Posterior cingulate gyrus (tissue), 11 donors: ENCODE measurements at regions not wholly inside any gene's neighbourhood (a gene's known extent, or its start where the extent isn't known, plus 50 kb on each side); places are given as distances from the start of the nearest gene placed in this dataset.
"Not testable (repeated sequence)": the region's sequence is repeated elsewhere in the genome, so short reads cannot be mapped to it uniquely, and the experiment has no call there.

Source experiments
- DNase-seq, 10 donors: peaks; one replicate each; pipeline versions ENCODE4 v3.0.0 to v3.0.0-alpha.2; 2020 to 2021; ENCODE audit warnings: mixed read lengths in 3 of 10
- intact Hi-C: fragments of 100-400 bp; cut with DNase I; formaldehyde crosslinking; loops from one replicate; pipeline ENCODE4 v1.15.1; 2023

DNA sequence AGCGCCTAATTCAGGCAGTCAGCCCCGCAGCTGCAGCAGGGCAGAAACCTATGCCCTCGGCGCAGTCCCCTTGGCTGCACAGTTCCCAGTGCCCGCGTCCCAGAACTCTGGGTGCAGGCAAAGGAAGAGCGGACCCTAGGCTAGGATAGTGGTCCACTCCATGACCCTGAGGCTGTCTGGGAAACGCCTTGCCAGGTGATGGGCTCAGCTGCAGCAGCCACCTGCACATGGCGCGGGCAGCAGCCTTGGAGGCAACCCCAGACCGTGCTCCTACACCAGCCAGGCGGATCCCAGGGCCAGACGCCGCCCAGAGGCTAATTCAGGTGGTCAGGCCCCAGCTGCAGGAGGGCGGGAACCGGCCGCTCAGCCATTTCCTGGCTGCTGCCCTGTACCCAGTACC, 83.0 kb downstream of the POTEC start:
- intact Hi-C loops: not testable (repeated sequence)
- peak in 1 of 10 donors; percentile 75 for DNase-seq

DNA sequence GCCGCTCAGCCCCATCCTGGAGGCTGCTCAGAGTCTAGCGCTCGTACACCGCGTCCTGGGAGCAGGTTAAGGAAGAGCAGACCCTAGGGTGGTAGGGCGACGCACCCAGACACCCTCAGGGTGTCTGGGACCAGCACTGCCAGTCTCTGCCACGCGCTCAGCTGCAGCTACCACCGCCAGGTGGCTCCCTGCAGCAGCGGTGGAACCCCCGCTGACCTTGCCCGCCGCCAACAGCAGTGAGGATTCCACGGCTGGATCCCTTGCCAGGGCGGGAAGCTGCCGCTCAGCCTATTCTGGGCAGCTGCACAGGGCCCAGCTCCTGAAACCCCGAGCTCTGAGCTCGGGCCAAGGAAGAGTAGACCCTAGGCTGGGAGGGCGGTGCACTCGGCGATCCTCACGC, 83.6 kb downstream of the POTEC start:
- intact Hi-C loops: not testable (repeated sequence)
- DNase-seq: peak in 1 of 10 donors; percentile 76

DNA sequence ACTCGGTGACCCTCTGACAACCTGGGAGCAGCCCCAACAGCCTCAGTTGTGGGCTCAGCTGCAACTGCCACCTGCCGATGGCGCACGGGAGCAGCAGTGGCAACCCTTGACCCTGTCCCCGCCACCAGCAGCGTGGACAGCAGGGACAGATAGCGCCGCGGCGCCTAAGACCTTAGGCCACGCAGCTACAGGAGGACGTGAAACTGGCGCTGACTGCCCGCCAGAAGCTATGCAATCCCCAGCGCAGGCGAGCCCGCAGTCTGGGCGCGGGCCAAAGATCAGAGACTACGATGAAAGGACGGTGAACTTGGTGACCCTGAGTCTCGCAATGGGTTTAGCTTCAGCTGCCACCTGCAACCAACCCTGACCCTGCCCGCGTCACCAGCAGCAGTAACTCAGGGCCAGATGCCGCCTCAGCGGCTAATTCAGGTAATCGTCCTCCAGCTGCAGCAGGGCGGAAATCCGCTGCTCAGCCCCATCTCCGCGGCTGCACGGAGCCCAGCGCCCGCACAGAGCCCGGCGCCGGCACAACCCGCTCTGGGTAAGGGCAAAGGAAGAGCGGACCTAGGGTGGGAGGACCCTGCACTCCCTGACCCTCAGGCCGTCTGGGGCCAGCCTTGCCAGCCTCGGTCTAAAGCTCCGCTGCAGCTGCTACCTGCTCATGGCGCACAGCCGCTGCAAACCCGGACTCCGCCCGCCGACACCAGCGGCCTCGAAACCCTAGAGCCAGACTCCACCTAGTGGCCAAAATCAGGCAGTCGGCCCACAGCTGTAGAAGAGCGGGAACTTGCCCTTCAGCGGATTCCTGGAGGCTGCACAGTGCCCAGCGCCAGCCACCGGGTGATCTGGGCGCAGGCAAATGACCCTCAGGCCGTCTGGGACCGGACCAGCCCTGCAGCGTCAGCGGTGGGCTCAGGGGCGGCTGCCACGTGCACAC, 85.1 kb downstream of the POTEC start:
- DNase-seq: peak; percentile 21 to 96 (median 64)
- intact Hi-C loops: not testable (repeated sequence)

DNA sequence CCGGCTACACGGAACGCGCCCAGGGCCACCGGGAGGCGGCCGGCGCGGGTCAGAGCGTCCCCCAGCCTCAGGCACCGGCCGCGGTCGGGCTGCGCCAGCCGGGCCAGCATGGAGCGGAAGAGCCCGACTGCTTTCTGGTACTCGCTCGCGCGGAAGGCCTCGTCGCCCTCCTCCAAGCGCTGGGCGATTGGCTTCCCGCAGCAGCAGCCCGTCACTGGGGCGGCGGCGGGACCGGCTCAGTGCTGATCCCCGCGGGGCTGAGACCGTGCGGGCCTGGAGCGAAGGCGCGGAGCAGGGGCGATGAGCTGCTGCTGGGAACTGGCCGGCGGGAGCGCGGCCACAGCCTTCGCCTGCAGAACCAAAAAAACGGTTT, 92.8 kb downstream of the POTEC start:
- intact Hi-C loops: not testable (repeated sequence)
- DNase-seq: peak in 7 of 10 donors; percentile 12 to 93 (median 46)

DNA sequence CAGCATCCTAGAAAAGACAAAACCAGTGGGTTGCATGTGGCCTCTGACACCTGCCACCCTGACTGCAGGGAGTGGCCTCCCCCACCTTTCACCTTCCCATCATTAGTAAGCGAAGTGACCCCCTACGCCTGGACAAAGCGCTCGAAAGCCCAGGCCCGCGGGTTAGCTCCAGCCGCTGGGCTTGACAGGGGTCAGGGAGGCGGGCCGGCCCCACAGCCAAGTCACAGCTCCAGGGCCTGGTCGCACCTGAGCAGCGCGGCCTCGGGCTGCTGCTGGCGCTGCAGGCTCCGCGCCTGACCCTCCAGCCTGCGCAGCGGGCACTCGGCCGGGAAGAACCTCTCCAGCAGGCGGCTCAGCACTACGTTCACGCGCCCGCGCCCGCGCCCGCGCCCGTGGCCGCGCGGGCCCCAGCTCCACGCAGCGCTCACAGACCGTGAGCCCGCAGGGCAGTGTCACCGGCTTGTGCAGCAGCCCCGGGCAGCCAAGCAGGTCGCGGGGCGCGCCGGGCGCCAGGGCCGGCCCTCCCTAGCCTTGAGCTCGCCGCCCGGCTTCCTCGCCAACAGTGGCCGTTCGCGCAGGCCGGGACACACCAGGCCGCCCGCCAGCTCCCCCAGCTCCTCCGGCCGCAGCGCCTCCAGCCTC, 93.3 kb downstream of the POTEC start:
- DNase-seq: peak in 8 of 10 donors; percentile 19 to 95 (median 46)
- intact Hi-C loops: not testable (repeated sequence)

DNA sequence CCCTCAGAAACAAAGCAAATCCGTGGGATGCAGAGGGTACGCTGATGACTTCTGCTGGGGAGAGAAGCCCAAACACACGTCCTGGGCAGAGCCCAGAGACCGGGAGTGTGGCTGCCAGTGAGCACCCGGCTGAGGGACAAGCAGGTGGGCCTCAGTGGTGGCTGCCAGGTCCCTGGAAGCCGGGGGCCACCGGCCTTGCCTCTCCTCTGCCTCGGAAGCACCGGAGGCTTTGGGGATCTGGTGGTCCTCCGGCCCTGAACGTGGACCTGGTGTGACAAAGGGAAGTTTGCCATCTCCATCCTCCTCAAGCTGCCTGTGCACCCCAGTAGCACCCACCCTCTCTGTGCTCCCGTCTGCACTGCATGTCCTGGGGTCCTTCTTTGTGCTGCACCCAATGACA, 94.3 kb downstream of the POTEC start:
- intact Hi-C loops: not testable (repeated sequence)
- peak in 1 of 10 donors; percentile 49 for DNase-seq

DNA sequence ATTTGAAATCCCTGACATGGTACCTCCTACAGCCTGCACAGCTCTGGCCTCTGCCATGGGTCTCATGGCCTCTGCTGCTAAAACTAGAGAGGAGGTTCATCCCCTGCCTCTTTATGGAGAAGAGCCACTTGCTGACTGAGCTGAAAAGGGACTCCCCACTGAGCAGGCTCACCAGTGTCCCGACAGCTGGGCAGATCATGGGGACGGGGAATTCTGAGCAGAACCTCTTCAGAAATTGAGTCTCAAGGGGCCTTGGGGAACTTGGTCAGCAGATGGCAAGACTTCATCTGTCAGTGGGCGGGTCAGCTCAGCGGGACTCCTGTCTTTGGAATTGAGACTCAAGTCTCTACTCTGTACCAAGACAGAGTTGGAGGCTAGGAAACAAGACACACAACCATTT, 95.7 kb downstream of the POTEC start:
- peak in 1 of 10 donors; percentile 65 for DNase-seq
- intact Hi-C loops: not testable (repeated sequence)

DNA sequence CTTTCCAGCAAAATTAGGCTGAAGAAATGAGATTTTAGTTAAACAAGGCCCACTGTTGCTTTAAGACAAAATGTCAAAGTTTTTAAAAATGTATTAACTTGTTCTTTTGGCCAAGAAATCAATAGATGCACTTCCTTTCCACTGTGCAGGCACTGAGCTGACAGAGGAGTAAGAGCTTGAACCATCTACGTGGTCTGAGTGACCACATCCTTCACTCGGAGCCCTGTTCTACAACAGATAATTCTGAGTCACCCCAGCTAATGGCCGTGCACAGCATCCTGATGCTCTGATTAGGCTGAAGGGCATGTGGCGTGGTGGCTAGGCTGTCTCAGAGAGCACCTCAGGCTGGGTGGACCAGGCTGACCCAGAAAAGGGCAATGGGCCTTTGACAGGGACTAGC, 107.9 kb downstream of the POTEC start:
- intact Hi-C loops, DNase-seq: not testable (repeated sequence)

DNA sequence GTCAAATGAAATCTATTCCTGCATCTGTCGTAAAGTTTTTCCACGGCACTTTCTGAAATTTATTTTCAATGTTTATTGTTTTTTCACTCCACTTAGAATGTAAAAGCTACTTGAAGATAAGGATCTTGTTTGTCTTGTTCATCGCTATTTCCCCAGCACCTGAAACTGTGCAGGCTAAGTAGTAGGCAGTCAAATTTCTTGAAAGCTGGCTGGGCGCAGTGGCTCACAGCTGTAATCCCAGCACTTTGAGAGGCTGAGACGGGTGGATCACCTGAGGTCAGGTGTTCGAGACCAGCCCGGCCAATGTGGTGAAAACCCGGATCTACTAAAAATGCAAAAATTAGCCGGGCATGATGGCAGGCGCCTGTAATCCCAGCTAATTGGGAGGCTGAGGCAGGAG, 111.0 kb downstream of the POTEC start:
- DNase-seq, intact Hi-C loops: not testable (repeated sequence)

DNA sequence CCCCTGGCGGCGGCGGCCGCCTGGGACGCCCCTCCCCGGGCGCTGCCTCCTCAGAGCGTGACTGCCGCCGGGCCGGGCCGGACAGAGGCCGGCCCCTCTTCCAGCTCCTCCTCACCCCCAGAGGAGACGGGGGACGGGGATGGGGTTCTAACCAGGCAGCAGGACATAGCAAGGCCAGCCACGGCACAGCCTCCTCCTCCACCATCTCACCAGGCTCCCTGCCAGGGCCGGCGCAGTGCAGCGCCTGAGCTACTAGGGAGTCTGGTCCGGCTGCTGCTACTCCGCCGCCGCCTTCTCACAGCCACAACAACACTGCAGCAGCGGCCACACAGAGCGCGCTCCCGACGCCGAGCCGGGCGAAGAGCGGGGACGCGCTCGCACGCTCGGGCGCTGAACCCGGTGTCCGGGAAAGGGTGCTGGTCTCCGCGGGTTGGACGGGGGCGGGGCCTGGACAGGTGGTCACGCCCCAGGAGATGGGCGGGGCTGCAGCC, 112.3 kb downstream of the POTEC start:
- intact Hi-C loops: not testable (repeated sequence)
- DNase-seq: peak; percentile 32 to 95 (median 62)

DNA sequence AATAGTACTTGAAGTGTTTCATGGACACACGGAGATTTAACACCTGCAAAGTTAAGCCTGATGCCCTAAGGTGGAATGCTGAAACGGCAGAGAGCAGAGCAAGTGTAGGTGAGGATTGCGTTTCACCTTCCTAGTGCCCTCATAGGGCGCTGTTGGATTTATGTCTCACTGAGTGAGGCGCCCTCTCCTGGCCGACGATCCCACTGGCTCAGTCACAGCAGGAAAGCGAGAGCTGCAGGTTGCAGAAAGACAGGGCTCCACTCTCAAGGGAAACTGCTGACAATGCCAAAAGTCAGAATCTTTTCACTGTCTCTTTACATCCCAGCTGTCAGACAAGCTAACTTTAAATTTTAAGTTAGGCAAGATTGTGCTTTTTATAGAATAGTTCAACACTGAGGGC, 127.6 kb downstream of the POTEC start:
- DNase-seq: peak in 8 of 10 donors; percentile 21 to 89 (median 26)
- intact Hi-C loops: not testable (repeated sequence)

DNA sequence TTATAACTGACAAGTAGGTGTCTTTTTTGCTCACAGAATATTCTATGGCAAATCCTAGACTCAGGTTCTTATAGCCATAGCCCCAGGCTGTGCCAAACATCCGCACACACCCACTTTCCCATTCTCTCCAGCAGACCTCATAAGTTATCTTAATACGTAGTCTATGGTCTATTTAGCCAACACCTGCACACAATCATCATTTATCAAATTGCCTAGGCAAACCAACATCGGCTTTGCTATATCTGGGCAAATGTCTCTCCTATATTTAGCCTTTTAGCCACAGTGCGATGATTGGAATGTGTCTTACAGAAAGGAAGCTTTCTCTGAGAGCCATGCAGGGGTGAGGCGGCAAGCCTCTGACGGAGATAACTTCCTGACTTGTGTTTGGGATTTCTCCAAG, 128.0 kb downstream of the POTEC start:
- intact Hi-C loops, DNase-seq: not testable (repeated sequence)

DNA sequence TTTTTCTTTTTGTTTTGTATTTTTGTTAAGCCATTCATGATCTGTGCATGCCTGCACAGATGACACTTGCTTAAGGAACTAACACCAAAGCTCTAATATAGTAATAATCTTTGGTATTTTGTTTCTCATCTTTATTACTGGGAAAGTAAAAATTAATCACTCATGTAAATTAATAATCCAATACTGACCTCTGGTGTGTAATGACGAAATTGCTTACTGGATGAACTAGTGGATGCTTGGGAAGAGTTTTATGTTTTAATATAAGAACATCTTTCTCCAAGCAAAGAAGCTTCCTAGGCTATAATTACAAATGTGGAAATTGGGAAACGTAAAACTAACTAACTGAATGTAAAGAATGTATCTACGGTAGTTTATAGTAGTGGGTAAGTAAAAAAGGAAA, 147.9 kb downstream of the POTEC start:
- not testable (repeated sequence) for DNase-seq
- intact Hi-C loops: loop anchor here (10.0 kb wide), 1 partner anchor 571 kb away; the partner anchor contains the start of gene MC5R

DNA sequence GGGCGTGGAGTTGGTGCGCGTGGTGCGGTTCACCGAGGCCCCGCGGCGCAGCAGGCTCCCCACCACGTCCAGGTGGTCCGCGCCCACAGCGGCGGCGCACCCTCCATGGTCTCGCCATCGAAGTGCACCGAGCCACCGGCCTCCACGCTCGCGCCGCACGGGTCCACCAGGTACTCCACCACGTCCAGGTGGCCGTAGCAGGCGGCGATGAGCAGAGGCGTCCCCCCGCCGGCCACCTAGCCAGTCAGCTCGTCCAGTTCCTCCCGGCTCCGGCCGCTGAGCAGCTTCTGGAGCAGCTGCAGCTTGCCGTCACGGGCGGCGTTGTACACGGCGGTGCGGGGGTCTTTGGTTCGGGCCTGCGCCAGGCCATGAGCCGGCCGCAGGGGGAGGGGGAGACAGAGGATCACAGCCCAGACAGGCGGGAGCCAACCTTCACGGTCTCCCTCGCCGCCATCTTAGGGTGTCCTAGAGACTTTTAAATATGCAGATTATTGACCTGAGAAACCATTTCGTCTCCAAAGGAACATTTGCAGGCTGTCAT, 149.8 kb downstream of the POTEC start:
- intact Hi-C loops: loop anchor here (10.0 kb wide), 1 partner anchor 569 kb away; the partner anchor contains the start of gene MC5R
- peak in 1 of 10 donors; percentile 53 for DNase-seq

DNA sequence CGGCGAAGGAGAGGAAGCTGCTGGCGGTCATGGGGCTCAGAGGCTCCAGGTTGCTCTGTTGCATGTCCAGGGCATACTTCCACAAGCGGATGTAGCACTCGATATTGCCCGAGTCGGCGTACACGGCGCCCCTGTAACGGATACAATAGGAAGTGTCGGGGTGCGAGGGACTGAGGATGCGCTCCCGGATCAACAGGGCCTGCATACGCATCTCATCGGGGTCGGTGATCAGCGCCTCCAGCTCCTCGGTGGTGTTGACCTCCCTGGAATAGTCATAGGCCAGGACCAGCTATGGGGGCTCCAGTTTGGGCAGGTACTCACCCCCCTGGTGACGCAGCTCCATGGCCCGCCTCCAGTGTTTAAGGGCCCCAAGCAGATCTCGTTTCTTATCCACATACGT, 150.8 kb downstream of the POTEC start:
- peak in 2 of 10 donors; percentile 45 to 55 for DNase-seq
- intact Hi-C loops: loop anchor here (10.0 kb wide), 1 partner anchor 568 kb away; the partner anchor contains the start of gene MC5R

DNA sequence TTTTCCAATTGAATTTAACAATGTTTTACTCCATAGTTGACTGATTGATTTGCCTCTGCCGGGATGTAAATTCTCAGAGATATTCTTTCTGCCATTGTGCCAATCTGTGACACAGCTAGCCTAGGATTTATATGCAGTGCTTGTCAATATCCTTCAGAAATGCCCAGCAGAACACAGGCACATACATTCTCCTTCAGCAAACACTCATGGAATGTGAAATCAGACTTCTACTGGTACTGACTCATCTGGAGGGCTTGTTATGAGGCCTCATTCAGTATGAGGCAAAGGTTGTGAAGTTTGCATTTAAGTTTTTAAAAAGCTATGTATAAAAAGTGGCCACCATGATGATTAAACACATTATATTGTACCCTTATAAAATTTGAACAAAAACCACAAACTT, 158.4 kb downstream of the POTEC start:
- intact Hi-C loops, DNase-seq: not testable (repeated sequence)

DNA sequence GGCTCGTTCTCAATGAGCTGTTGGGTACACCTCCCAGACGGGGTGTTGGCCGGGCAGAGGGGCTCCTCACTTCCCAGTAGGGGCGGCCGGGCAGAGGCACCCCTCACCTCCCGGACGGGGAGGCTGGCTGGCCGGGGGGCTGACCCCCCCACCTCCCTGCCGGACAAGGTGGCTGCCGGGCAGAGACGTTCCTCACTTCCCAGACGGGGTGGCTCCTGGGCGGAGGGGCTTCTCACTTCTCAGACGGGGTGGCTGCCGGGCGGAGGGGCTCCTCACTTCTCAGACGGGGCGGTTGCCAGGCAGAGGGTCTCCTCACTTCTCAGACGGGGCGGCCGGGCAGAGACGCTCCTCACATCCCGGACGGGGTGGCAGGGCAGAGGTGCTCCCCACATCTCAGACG, 160.7 kb downstream of the POTEC start:
- intact Hi-C loops: not testable (repeated sequence)
- peak in 3 of 10 donors; percentile 37 to 78 (median 72) for DNase-seq

DNA sequence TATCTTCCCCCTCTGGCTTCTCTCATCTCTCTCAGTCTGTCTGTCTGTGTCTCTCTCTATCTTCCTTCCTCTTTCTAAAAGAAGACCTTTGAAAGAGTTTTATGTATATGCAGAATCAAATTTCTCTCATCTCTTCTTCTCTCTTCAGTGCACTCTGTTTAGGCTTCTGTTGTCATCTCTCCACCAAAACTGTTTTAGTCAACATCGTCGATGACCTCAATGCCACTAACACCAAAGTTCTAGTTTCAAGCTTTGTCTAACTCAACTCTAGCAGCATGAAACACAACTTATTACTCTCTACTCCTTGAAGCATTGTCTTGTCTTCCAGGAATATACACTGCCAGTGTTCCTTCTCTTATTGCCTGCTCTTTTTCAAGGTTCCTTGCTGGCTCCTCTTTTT, 163.9 kb downstream of the POTEC start:
- DNase-seq, intact Hi-C loops: not testable (repeated sequence)

DNA sequence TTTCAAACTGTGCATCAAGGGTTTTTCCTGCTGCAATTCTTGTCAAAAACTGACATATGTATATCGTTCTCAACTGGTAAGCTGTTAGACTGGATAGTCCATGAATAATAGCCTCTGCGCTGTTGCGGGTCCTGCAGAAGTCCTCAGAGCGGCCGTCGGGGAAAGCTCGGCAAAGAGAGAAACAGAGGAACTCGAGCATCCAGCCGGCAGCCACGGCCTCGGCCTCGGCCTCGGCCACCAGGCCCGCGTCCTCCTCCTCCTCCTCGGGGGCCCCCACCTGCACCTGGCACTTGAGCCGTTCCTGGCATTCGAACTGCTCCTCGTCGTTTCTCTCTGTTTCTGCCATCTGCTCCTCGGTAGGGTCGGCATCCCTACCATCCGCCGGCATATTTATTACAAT, 165.0 kb downstream of the POTEC start:
- intact Hi-C loops, DNase-seq: not testable (repeated sequence)

DNA sequence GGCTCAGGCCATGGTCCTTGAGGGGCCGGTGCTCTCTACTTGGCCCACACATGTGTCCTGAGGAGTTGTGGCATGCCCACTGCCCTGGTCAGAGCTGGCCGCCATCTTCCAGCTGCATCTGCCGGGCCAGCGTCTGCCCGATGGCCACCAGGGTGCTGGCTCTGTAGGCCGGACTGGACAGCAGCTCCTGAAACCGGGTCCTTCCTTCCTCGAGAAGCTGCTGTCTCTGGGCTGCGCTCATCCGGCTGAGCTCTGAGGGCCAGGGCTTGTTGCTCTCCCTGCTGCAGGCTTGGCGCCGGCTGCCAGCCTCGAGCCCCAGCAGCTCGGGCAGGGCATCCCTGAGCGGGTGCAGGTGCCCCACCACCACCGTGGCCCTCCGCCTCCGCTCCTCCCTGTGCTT, 182.1 kb downstream of the POTEC start:
- intact Hi-C loops: not testable (repeated sequence)
- DNase-seq: peak in 1 of 10 donors; percentile 77
